ENCODE measurements at regions not wholly inside any gene's neighbourhood (a gene's known extent, or its start where the extent isn't known, plus 50 kb on each side); places are given as distances from the start of the nearest gene placed in this dataset.

GRCh38 chr5:159459951-159460538 lies 129.8 kb upstream of the IL12B start:
- Histone ChIP-seq H3K4me3 (replicated peaks; ENCODE audit: insufficient read depth, low read length) (no peak overlapping the region), H3K27ac (replicated peaks) (no peak overlapping the region), H3K27me3 (ENCODE audit: insufficient read depth, poor library complexity, severe bottlenecking) (peaks cover 5% of the 10 kb centered on the region)
- TF ChIP-seq POLR2AphosphoS5 (IDR thresholded peaks at IDR 0.05; ENCODE audit: low read depth) (no peak), REST (IDR thresholded peaks at IDR 0.05; ENCODE audit: insufficient replicate concordance, low read depth) (no peak), CTCF (IDR thresholded peaks at IDR 0.05; ENCODE audit: insufficient read depth, low read length) (no peak), SPI1 (IDR thresholded peaks at IDR 0.05; ENCODE audit: borderline replicate concordance, low read depth) (peak; percentile 83), GABPA (IDR thresholded peaks at IDR 0.05; ENCODE audit: low read depth) (no peak)
- peak; percentile 27 to 33 for DNase-seq (ENCODE audit: low read depth in 1 of 2, low spot score in 1 of 2)

- TF ChIP-seq POLR2AphosphoS5 (IDR thresholded peaks at IDR 0.05; ENCODE audit: low read depth) (no peak), GABPA (IDR thresholded peaks at IDR 0.05; ENCODE audit: low read depth) (no peak), CTCF (IDR thresholded peaks at IDR 0.05; ENCODE audit: insufficient read depth, low read length) (no peak), REST (IDR thresholded peaks at IDR 0.05; ENCODE audit: insufficient replicate concordance, low read depth) (no peak), SPI1 (IDR thresholded peaks at IDR 0.05; ENCODE audit: borderline replicate concordance, low read depth) (no peak)
Observed at GRCh38 chr5:159463590-159464321, 133.5 kb upstream of the IL12B start.

GRCh38 chr5:159465604-159466003 lies 135.3 kb upstream of the IL12B start:
- TF ChIP-seq CTCF (IDR thresholded peaks at IDR 0.05; ENCODE audit: insufficient read depth, low read length), result no peak
- no peak for DNase-seq (ENCODE audit: low read depth in 1 of 2, low spot score in 1 of 2)
- H3K27me3 ChIP-seq (ENCODE audit: insufficient read depth, poor library complexity, severe bottlenecking), result peaks cover 14% of the 10 kb centered on the region
- H3K4me3 ChIP-seq (replicated peaks; ENCODE audit: insufficient read depth, low read length), result no peak overlapping the region
- no peak overlapping the region for H3K27ac ChIP-seq (replicated peaks)

More at GRCh38 chr5:159463590-159464321, 133.5 kb upstream of the IL12B start:
- Histone ChIP-seq H3K27me3 (ENCODE audit: insufficient read depth, poor library complexity, severe bottlenecking) (peaks cover 13% of the 10 kb centered on the region), H3K27ac (replicated peaks) (no peak overlapping the region), H3K4me3 (replicated peaks; ENCODE audit: insufficient read depth, low read length) (no peak overlapping the region)
- DNase-seq (ENCODE audit: low read depth in 1 of 2, low spot score in 1 of 2), result no peak
